ENCODE measurements at regions not wholly inside any gene's neighbourhood (a gene's known extent, or its start where the extent isn't known, plus 50 kb on each side); places are given as distances from the start of the nearest gene placed in this dataset.

GRCh38 chr4:106604319-106605051 is 235.9 kb upstream of the GIMD1 start:
- Histone ChIP-seq H2AFZ (ENCODE audit: insufficient read depth, low read depth, low read length, poor library complexity, severe bottlenecking) (no peak overlapping the region), H3K9ac (ENCODE audit: low read length) (no peak overlapping the region), H3K79me2 (ENCODE audit: control insufficient read depth, insufficient read depth, low read length) (no peaks in the 10 kb centered on the region), H3K27me3 (replicated peaks in 1 of 4; ENCODE audit: control extremely low read depth in 1 of 4, control insufficient read depth in 3 of 4, insufficient read depth in 4 of 4, low read length in 3 of 4) (no peaks in the 10 kb centered on the region), H4K20me1 (ENCODE audit: control insufficient read depth, insufficient read depth, low read length, poor library complexity, severe bottlenecking) (no peaks in the 10 kb centered on the region), H3K4me3 (ENCODE audit: control extremely low read depth in 1 of 5, extremely low read depth in 1 of 5, insufficient read depth in 1 of 5, low read depth in 2 of 5, low read length in 4 of 5) (no peak overlapping the region), H3K4me2 (replicated peaks; ENCODE audit: low read depth, low read length, poor library complexity, severe bottlenecking) (no peak overlapping the region), H3K9me3 (ENCODE audit: control extremely low read depth in 1 of 3, control insufficient read depth in 2 of 3, insufficient read depth in 1 of 3, low read length in 2 of 3) (peaks cover 0 to 22% (median 0%) of the 10 kb centered on the region in 3 donors), H3K4me1 (ENCODE audit: control insufficient read depth in 2 of 2, insufficient read depth in 2 of 2, low read length in 2 of 2) (no peaks in the 10 kb centered on the region), H3K27ac (ENCODE audit: low read length in 2 of 2) (no peak overlapping the region), H3K36me3 (replicated peaks in 1 of 2; ENCODE audit: control extremely low read depth in 1 of 2, control insufficient read depth in 1 of 2, extremely low read depth in 1 of 2, insufficient read depth in 2 of 2, low read length in 1 of 2) (no peaks in the 10 kb centered on the region)
- no peak overlapping the region for H3K27ac Mint-ChIP-seq
- CTCF ChIA-PET = no interaction called here
- WGBS (ENCODE audit: insufficient coverage) = 66% methylated on average over 4 of the region's 4 CpGs
- ATAC-seq (ENCODE audit: low read depth) (no peak), DNase-seq (no peak)
- TF ChIP-seq CTCF (IDR thresholded peaks at IDR 0.05) = no peak
- TF ChIP-seq EZH2 (IDR thresholded peaks at IDR 0.05; ENCODE audit: borderline replicate concordance, insufficient read depth, low read depth, low read length, poor library complexity, severe bottlenecking) = no peak
- intact Hi-C loops (cut with micrococcal nuclease) = no loop called here
- no peaks in the 10 kb centered on the region for H3K9me3 Mint-ChIP-seq (ENCODE audit: insufficient read depth)
- POLR2A ChIA-PET = no interaction called here
- H3K27me3 Mint-ChIP-seq = no peaks in the 10 kb centered on the region
- no peak overlapping the region for H3K4me3 Mint-ChIP-seq
- no peaks in the 10 kb centered on the region for H3K4me1 Mint-ChIP-seq

GRCh38 chr4:106603471-106603870 is 234.9 kb upstream of the GIMD1 start:
- 89% methylated on average over 3 of the region's 3 CpGs for WGBS (ENCODE audit: insufficient coverage)
- no peaks in the 10 kb centered on the region for H3K27me3 ChIP-seq (replicated peaks in 1 of 4; ENCODE audit: control extremely low read depth in 1 of 4, control insufficient read depth in 3 of 4, insufficient read depth in 4 of 4, low read length in 3 of 4)
- no peaks in the 10 kb centered on the region for H3K4me1 Mint-ChIP-seq
- peaks cover 0 to 22% (median 0%) of the 10 kb centered on the region in 3 donors for H3K9me3 ChIP-seq (ENCODE audit: control extremely low read depth in 1 of 3, control insufficient read depth in 2 of 3, insufficient read depth in 1 of 3, low read length in 2 of 3)
- H3K27me3 Mint-ChIP-seq = no peaks in the 10 kb centered on the region
- no peaks in the 10 kb centered on the region for H4K20me1 ChIP-seq (ENCODE audit: control insufficient read depth, insufficient read depth, low read length, poor library complexity, severe bottlenecking)
- H3K9ac ChIP-seq (ENCODE audit: low read length) = no peak overlapping the region
- H3K9me3 Mint-ChIP-seq (ENCODE audit: insufficient read depth) = no peaks in the 10 kb centered on the region
- CTCF ChIA-PET = no interaction called here
- no peak overlapping the region for H3K27ac Mint-ChIP-seq
- no peak overlapping the region for H2AFZ ChIP-seq (ENCODE audit: insufficient read depth, low read depth, low read length, poor library complexity, severe bottlenecking)
- H3K4me2 ChIP-seq (replicated peaks; ENCODE audit: low read depth, low read length, poor library complexity, severe bottlenecking) = no peak overlapping the region
- no peak for ATAC-seq (ENCODE audit: low read depth)
- DNase-seq = no peak
- H3K4me3 ChIP-seq (ENCODE audit: control extremely low read depth in 1 of 5, extremely low read depth in 1 of 5, insufficient read depth in 1 of 5, low read depth in 2 of 5, low read length in 4 of 5) = no peak overlapping the region
- H3K79me2 ChIP-seq (ENCODE audit: control insufficient read depth, insufficient read depth, low read length) = no peaks in the 10 kb centered on the region
- no peak overlapping the region for H3K4me3 Mint-ChIP-seq
- H3K36me3 ChIP-seq (replicated peaks in 1 of 2; ENCODE audit: control extremely low read depth in 1 of 2, control insufficient read depth in 1 of 2, extremely low read depth in 1 of 2, insufficient read depth in 2 of 2, low read length in 1 of 2) = no peaks in the 10 kb centered on the region
- POLR2A ChIA-PET = no interaction called here
- no peaks in the 10 kb centered on the region for H3K4me1 ChIP-seq (ENCODE audit: control insufficient read depth in 2 of 2, insufficient read depth in 2 of 2, low read length in 2 of 2)
- TF ChIP-seq EZH2 (IDR thresholded peaks at IDR 0.05; ENCODE audit: borderline replicate concordance, insufficient read depth, low read depth, low read length, poor library complexity, severe bottlenecking) (no peak), CTCF (IDR thresholded peaks at IDR 0.05) (no peak)
- intact Hi-C loops (cut with micrococcal nuclease) = no loop called here
- no peak overlapping the region for H3K27ac ChIP-seq (ENCODE audit: low read length in 2 of 2)

Data from B cell (primary cell).